ENCODE measurements at regions not wholly inside any gene's neighbourhood (a gene's known extent, or its start where the extent isn't known, plus 50 kb on each side); places are given as distances from the start of the nearest gene placed in this dataset.

GRCh38 chr3:20422391-20422790 lies 236.4 kb upstream of the SGO1 start:
- H3K4me2 ChIP-seq (ENCODE audit: control insufficient read depth, insufficient read depth): no peak overlapping the region
- intact Hi-C loops (cut with micrococcal nuclease; ENCODE audit: unreplicated experiment): no loop called here
- no TSS peak for BruUV-seq (replicated peaks)
- H2AFZ ChIP-seq (ENCODE audit: control insufficient read depth, low read depth, low read length): no peak overlapping the region
- FAIRE-seq (no peak), ATAC-seq (no peak), DNase-seq (ENCODE audit: low read depth, low spot score) (no peak)
- ChIA-PET RAD21 (ENCODE audit: unreplicated experiment) (no interaction called here), CTCF (no interaction called here), POLR2A (no interaction called here), SMC1A (ENCODE audit: uncharacterized antibody, unreplicated experiment) (no interaction called here)
- H3K9ac ChIP-seq (ENCODE audit: control insufficient read depth, insufficient read depth, low read length): no peak overlapping the region
- no peaks in the 10 kb centered on the region for H3K4me1 ChIP-seq (ENCODE audit: control insufficient read depth, insufficient read depth, low read length)
- no peaks in the 10 kb centered on the region for H3K9me3 ChIP-seq (replicated peaks; ENCODE audit: control insufficient read depth, insufficient read depth, low read length)
- H3K27me3 ChIP-seq (replicated peaks in 1 of 2; ENCODE audit: control insufficient read depth in 2 of 2, insufficient read depth in 2 of 2, low read length in 1 of 2): no peaks in the 10 kb centered on the region
- H3K36me3 ChIP-seq (ENCODE audit: control insufficient read depth in 2 of 2, insufficient read depth in 2 of 2, low read length in 1 of 2): no peaks in the 10 kb centered on the region
- H3K79me2 ChIP-seq (ENCODE audit: control insufficient read depth, insufficient read depth, low read length): no peaks in the 10 kb centered on the region
- in situ Hi-C loops (cut with MboI): no loop called here
- 6% methylated on average over 2 of the region's 2 CpGs for WGBS (ENCODE audit: insufficient coverage, insufficient replicate concordance, low lambda C conversion rate, missing lambda C conversion rate)
- no peak overlapping the region for H3K4me3 ChIP-seq
- no peak overlapping the region for H3K27ac ChIP-seq (ENCODE audit: control insufficient read depth, insufficient read depth)
- TF ChIP-seq REST (IDR thresholded peaks at IDR 0.05; ENCODE audit: low read depth, low read length) (no peak), MYC (IDR thresholded peaks at IDR 0.05; ENCODE audit: insufficient read depth, insufficient read length, insufficient replicate concordance, low read length, severe bottlenecking) (no peak), HSF1 (IDR thresholded peaks at IDR 0.05; ENCODE audit: low read depth, low read length) (no peak), ESRRA (IDR thresholded peaks at IDR 0.05; ENCODE audit: low read length) (no peak), EZH2 (IDR thresholded peaks at IDR 0.05; ENCODE audit: borderline replicate concordance, control insufficient read depth, low read depth, low read length) (no peak)
- no peaks in the 10 kb centered on the region for H4K20me1 ChIP-seq (ENCODE audit: control insufficient read depth, insufficient read depth)
